ENCODE measurements at regions not wholly inside any gene's neighbourhood (a gene's known extent, or its start where the extent isn't known, plus 50 kb on each side); places are given as distances from the start of the nearest gene placed in this dataset.

DNA sequence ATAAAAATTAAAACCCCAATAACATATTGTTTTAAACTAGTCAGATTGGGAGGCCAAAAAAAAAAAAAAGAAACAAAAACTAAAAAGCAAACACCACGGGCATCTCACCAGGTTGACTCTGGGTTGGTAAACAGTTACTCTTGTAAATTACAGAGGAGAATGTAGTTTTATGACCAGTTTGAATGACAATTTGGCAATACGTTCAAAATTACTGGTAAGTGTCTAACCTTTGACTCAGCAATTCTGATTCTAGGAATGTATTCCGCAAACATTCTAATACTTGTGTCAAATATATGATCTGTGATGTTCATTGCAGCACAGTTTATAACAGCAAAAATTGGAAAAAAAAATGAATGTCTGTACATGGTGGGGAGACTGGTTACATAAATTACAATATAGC, 1376.0 kb downstream of the TBC1D22A start:
- no peak for TF ChIP-seq ZNF324 (tag by site-specific recombination; IDR thresholded peaks at IDR 0.05)
- no peak for TF ChIP-seq GLIS1 (tag by site-specific recombination; IDR thresholded peaks at IDR 0.05)
- TF ChIP-seq, protein P1, sequence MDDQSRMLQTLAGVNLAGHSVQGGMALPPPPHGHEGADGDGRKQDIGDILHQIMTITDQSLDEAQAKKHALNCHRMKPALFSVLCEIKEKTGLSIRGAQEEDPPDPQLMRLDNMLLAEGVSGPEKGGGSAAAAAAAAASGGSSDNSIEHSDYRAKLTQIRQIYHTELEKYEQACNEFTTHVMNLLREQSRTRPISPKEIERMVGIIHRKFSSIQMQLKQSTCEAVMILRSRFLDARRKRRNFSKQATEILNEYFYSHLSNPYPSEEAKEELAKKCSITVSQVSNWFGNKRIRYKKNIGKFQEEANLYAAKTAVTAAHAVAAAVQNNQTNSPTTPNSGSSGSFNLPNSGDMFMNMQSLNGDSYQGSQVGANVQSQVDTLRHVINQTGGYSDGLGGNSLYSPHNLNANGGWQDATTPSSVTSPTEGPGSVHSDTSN (CRISPR knock-in tag; IDR thresholded peaks at IDR 0.05): no peak
- no peak for TF ChIP-seq EGR2 (tag by site-specific recombination; IDR thresholded peaks at IDR 0.05; ENCODE audit: low read depth)
- TF ChIP-seq, protein P2, sequence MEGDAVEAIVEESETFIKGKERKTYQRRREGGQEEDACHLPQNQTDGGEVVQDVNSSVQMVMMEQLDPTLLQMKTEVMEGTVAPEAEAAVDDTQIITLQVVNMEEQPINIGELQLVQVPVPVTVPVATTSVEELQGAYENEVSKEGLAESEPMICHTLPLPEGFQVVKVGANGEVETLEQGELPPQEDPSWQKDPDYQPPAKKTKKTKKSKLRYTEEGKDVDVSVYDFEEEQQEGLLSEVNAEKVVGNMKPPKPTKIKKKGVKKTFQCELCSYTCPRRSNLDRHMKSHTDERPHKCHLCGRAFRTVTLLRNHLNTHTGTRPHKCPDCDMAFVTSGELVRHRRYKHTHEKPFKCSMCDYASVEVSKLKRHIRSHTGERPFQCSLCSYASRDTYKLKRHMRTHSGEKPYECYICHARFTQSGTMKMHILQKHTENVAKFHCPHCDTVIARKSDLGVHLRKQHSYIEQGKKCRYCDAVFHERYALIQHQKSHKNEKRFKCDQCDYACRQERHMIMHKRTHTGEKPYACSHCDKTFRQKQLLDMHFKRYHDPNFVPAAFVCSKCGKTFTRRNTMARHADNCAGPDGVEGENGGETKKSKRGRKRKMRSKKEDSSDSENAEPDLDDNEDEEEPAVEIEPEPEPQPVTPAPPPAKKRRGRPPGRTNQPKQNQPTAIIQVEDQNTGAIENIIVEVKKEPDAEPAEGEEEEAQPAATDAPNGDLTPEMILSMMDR (tag by site-specific recombination; IDR thresholded peaks at IDR 0.05): no peak
- TF ChIP-seq KLF9 (tag by site-specific recombination; IDR thresholded peaks at IDR 0.05; ENCODE audit: low read depth): no peak
- no peak for TF ChIP-seq SCRT1 (tag by site-specific recombination; IDR thresholded peaks at IDR 0.05; ENCODE audit: borderline replicate concordance)
- TF ChIP-seq, protein P3, sequence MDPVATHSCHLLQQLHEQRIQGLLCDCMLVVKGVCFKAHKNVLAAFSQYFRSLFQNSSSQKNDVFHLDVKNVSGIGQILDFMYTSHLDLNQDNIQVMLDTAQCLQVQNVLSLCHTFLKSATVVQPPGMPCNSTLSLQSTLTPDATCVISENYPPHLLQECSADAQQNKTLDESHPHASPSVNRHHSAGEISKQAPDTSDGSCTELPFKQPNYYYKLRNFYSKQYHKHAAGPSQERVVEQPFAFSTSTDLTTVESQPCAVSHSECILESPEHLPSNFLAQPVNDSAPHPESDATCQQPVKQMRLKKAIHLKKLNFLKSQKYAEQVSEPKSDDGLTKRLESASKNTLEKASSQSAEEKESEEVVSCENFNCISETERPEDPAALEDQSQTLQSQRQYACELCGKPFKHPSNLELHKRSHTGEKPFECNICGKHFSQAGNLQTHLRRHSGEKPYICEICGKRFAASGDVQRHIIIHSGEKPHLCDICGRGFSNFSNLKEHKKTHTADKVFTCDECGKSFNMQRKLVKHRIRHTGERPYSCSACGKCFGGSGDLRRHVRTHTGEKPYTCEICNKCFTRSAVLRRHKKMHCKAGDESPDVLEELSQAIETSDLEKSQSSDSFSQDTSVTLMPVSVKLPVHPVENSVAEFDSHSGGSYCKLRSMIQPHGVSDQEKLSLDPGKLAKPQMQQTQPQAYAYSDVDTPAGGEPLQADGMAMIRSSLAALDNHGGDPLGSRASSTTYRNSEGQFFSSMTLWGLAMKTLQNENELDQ (tag by site-specific recombination; IDR thresholded peaks at IDR 0.05; ENCODE audit: low read depth): no peak
- TF ChIP-seq TRIM28 (IDR thresholded peaks at IDR 0.05; ENCODE audit: borderline replicate concordance, low read length): no peak
- TF ChIP-seq KLF10 (tag by site-specific recombination; IDR thresholded peaks at IDR 0.05): no peak
- TF ChIP-seq, protein P4, sequence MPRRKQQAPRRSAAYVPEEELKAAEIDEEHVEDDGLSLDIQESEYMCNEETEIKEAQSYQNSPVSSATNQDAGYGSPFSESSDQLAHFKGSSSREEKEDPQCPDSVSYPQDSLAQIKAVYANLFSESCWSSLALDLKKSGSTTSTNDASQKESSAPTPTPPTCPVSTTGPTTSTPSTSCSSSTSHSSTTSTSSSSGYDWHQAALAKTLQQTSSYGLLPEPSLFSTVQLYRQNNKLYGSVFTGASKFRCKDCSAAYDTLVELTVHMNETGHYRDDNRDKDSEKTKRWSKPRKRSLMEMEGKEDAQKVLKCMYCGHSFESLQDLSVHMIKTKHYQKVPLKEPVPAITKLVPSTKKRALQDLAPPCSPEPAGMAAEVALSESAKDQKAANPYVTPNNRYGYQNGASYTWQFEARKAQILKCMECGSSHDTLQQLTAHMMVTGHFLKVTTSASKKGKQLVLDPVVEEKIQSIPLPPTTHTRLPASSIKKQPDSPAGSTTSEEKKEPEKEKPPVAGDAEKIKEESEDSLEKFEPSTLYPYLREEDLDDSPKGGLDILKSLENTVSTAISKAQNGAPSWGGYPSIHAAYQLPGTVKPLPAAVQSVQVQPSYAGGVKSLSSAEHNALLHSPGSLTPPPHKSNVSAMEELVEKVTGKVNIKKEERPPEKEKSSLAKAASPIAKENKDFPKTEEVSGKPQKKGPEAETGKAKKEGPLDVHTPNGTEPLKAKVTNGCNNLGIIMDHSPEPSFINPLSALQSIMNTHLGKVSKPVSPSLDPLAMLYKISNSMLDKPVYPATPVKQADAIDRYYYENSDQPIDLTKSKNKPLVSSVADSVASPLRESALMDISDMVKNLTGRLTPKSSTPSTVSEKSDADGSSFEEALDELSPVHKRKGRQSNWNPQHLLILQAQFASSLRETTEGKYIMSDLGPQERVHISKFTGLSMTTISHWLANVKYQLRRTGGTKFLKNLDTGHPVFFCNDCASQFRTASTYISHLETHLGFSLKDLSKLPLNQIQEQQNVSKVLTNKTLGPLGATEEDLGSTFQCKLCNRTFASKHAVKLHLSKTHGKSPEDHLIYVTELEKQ (tag by site-specific recombination; IDR thresholded peaks at IDR 0.05; ENCODE audit: borderline replicate concordance): no peak
- TF ChIP-seq KLF8 (tag by site-specific recombination; IDR thresholded peaks at IDR 0.05): no peak
- TF ChIP-seq MEIS1 (CRISPR knock-in tag; IDR thresholded peaks at IDR 0.05; ENCODE audit: borderline replicate concordance): no peak
- TF ChIP-seq SETDB1 (IDR thresholded peaks at IDR 0.05; ENCODE audit: insufficient read length, low read length): no peak
